Ecto neural progenitor cell (in vitro differentiated cells): ENCODE measurements at regions not wholly inside any gene's neighbourhood (a gene's known extent, or its start where the extent isn't known, plus 50 kb on each side); places are given as distances from the start of the nearest gene placed in this dataset.

Experiments used
- DNase-seq: peaks from one replicate; pipeline ENCODE4 v3.0.0-alpha.2; 2018; ENCODE audit warnings: low spot score

GRCh38 chr14:98375566-98375965 lies 896.4 kb downstream of the BCL11B start:
- DNase-seq, result no peak

- no peak for DNase-seq
Observed at GRCh38 chr14:98379830-98380229, 892.2 kb downstream of the BCL11B start.

GRCh38 chr14:98382662-98383061 lies 889.3 kb downstream of the BCL11B start:
- no peak for DNase-seq

- DNase-seq, result no peak
Observed at GRCh38 chr14:98385851-98386250, 886.1 kb downstream of the BCL11B start.

GRCh38 chr14:98391061-98391460 lies 880.9 kb downstream of the BCL11B start:
- DNase-seq, result no peak

GRCh38 chr14:98393527-98393926 lies 878.5 kb downstream of the BCL11B start:
- DNase-seq, result no peak

GRCh38 chr14:98404811-98405210 lies 867.2 kb downstream of the BCL11B start:
- DNase-seq, result no peak

GRCh38 chr14:98408024-98408555 lies 863.9 kb downstream of the BCL11B start:
- no peak for DNase-seq

- DNase-seq, result no peak
Observed at GRCh38 chr14:98408713-98409112, 863.3 kb downstream of the BCL11B start.

GRCh38 chr14:98411154-98411553 lies 860.8 kb downstream of the BCL11B start:
- no peak for DNase-seq

- DNase-seq, result no peak
Observed at GRCh38 chr14:98412431-98412830, 859.6 kb downstream of the BCL11B start.

- no peak for DNase-seq
Observed at GRCh38 chr14:98415766-98416165, 856.2 kb downstream of the BCL11B start.

GRCh38 chr14:98417001-98417400 lies 855.0 kb downstream of the BCL11B start:
- DNase-seq, result no peak

GRCh38 chr14:98428483-98428994 lies 843.5 kb downstream of the BCL11B start:
- DNase-seq, result no peak

- no peak for DNase-seq
Observed at GRCh38 chr14:98433436-98433835, 838.6 kb downstream of the BCL11B start.

GRCh38 chr14:98437113-98437512 lies 834.9 kb downstream of the BCL11B start:
- DNase-seq, result no peak

- DNase-seq, result no peak
Observed at GRCh38 chr14:98444077-98444476, 827.9 kb downstream of the BCL11B start.

GRCh38 chr14:98445718-98446117 lies 826.3 kb downstream of the BCL11B start:
- no peak for DNase-seq

GRCh38 chr14:98446508-98446907 lies 825.5 kb downstream of the BCL11B start:
- DNase-seq, result no peak

GRCh38 chr14:98456231-98456630 lies 815.8 kb downstream of the BCL11B start:
- no peak for DNase-seq

GRCh38 chr14:98458702-98459101 lies 813.3 kb downstream of the BCL11B start:
- no peak for DNase-seq

- DNase-seq, result no peak
Observed at GRCh38 chr14:98462908-98463307, 809.1 kb downstream of the BCL11B start.

- no peak for DNase-seq
Observed at GRCh38 chr14:98466807-98467206, 805.2 kb downstream of the BCL11B start.

- DNase-seq, result no peak
Observed at GRCh38 chr14:98470663-98471062, 801.3 kb downstream of the BCL11B start.

- no peak for DNase-seq
Observed at GRCh38 chr14:98474900-98475299, 797.1 kb downstream of the BCL11B start.
